Activated T-cell treated with anti-CD3 and anti-CD28 coated beads for 24 hours (primary cell): ENCODE measurements at regions not wholly inside any gene's neighbourhood (a gene's known extent, or its start where the extent isn't known, plus 50 kb on each side); places are given as distances from the start of the nearest gene placed in this dataset.

ENCODE experiments used
- DNase-seq: peaks from one replicate; pipeline ENCODE4 v3.0.0-alpha.2; 2020; ENCODE audit warnings: low read depth

DNA sequence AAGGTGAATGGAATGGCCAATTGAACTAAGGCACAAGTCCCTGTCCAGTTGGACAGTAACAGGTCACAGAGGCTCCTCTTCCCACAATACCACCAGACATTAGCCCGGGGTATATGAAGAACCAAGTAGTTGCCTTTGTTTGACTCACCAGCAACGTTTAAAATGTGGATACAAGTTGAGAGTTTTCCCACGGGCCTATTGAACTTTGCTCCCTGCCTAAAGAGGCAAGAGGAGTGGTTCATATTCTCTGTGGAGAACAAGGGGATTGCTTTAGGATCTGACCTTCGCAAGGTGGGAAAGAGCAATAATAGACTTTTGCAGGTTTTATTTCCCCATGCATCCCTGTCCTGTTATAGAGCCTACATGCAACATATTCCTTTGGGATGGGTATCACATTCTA is 177.2 kb downstream of the POU4F1 start:
- DNase-seq: no peak

DNA sequence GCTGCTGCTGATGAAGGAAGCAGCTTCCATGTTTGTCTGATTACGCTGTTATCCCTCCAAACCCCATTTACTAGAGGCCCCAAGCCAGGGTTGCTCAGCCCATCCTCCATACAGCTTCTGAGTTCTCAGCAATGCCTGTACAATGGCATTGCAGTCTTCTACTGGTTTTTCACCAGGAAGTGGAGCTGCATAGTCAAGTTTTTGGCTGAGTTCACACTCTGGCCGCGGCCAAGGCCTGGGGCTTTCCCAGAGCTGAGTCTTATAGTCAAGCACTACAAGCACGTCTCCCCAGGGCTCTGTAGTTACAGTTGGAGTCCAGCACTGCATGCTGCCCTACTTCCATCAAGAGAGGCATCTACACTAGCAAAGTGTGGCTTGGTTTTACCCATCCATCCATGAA is 182.5 kb downstream of the POU4F1 start:
- DNase-seq: no peak

DNA sequence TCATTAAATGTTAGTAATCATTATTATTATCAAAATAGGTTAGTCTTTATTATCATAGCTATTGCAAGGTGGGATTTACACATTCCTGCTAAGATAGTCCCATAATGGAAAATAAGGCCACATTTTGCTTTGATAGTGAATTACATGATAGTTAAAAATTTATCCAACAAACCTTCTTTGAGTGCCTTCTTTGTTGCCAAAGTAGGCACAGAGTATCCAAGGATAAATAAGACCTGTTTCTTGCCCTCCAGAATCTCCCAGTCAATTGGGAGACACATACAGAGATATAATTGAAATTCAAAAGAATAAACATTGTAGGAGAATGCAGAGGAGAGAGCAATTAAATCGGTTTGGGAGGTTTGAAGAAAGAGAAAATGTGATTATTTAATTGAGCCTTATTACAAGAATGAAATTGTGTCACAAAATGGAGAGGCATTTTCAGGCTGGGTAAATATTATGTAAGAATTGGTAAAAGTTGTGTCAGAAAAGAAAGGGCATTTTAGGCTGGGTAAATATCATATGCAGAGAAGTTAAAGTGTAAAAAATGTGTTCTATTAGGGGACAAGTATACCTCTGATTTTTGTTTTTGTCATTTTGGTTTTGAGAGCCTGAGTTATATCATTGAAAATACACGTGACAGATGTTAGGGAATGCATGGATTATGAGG is 189.3 kb downstream of the POU4F1 start:
- no peak for DNase-seq

DNA sequence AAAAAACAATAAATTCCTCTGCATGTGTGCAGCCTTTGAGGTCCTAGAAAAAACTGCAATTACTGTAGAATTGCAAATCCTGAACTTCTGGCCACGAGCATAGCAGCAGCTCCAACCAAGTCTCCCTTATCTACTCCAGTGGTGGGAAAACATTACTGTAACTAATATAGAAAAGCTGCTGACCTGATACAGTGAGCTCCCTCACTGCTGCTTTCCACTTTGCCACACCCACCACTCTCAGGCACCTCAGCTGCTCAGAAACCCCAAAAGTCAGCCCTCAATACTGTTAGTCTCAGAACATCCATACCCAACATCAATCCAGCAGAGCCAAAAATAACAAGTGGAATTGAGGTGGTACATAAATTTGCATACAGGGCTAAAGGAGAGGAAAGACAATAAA is 192.5 kb downstream of the POU4F1 start:
- DNase-seq: no peak

DNA sequence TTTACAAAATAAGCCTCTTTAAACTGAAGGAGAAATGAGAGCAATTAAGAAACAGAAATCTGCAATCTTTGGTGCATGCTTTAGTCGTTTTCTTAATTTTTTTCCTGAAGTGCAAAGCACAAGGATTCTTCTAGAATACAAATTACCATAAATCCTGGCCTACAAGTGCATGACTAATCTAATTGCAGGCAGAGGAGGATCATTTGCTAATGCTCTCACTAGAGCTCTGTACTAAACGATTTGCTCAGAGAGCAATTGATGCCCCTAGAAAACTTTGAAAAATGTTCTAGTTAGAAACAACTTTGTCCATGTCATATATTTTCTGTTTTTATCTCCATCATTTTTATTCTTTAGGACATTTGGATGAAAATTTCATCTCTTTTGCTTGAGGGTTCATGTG is 193.2 kb downstream of the POU4F1 start:
- DNase-seq: no peak

GRCh38 chr13:78409172-78409571 is 194.2 kb downstream of the POU4F1 start:
- no peak for DNase-seq

DNA sequence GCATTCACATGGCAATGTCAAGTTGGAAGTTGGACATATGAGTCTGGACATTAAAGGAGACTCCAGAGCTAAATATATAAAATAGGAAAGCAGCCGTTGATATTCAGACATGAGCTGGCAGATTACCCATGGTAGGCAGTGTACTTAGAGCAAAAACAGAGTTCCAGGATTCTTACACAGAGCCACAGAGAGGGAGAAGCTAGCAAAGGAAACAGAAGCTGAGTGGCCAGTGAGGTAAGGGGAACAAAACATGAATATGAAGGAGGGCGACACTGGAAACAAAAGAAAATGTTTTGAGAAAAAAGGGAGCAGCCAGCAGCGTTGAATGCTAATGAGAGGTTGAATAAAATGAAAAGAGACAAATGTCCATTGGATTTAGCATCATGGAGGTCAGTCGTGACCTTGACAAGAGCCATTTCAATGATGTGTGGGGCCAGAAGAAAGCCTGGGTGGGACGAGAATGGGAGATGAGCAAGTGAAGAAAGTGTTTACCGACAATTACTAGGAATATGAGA is 198.4 kb downstream of the POU4F1 start:
- no peak for DNase-seq

DNA sequence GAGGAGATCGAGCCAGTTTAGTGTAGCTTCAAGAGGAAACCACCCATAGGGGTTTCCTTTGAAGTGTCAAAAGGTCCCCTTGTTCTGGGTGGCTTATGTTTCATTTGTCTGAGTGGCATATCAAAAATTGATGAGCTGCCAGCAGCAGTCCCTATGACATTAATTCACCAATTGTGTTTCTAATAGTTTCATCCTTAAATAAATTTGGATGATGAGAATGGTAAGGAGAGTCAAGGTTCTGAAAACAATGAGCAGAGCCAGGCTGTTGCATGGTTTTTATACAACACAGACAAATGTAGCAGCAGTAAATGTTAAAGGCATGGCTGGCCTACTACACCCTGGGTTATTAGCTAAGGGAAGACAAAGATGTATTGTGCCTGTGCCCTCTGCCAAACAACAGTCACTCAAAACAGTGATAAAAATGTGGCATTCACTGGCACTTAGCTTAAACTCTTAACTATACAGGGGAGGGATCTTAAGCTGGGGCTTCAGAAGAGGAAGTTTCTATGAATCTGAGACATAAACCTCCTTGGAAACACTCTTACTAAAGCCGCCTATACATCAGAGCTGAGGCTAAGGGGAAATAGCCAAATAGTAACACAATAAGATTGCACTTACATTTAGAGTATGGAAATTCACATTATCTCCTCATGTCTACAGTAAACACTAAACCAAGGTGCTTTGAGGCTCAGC is 200.5 kb downstream of the POU4F1 start:
- DNase-seq: no peak

DNA sequence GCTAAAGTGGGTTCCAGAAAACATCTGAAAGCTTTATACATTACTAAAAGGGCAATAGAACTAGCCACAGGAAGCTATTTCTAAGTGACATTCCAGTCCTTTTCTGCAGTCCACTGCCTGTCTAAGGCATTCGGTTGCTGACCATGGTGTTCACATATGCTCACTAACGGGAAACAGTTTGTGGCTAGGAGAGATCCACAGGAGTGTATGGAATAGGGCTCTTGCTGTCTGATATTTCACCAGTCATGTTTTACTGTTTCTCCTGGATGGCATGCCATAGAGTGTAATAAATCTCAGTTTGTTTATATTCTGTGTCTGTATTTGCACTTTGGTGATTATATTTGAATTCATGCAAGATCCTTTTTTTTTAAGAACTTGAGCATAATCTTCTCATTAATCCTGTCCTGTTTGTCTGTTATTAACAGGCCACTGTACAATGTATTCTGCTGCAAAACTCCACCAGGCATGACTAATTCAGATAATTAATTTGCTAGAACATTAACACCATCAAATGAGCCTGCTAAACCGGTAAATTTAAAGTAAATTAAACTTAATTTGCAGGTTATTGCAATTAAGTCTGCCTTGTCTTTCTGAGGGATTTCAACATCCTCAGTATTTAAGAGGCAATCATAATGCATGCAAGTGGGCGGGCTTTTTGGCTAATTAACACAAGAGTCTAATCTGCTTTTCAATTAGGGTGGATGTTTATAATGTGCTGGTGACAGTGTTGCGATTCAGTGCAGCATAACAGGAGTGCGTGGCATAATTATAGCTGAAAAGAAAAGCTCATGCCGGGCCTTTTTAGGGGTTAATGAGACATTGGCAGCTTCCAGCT is 201.3 kb downstream of the POU4F1 start:
- no peak for DNase-seq

DNA sequence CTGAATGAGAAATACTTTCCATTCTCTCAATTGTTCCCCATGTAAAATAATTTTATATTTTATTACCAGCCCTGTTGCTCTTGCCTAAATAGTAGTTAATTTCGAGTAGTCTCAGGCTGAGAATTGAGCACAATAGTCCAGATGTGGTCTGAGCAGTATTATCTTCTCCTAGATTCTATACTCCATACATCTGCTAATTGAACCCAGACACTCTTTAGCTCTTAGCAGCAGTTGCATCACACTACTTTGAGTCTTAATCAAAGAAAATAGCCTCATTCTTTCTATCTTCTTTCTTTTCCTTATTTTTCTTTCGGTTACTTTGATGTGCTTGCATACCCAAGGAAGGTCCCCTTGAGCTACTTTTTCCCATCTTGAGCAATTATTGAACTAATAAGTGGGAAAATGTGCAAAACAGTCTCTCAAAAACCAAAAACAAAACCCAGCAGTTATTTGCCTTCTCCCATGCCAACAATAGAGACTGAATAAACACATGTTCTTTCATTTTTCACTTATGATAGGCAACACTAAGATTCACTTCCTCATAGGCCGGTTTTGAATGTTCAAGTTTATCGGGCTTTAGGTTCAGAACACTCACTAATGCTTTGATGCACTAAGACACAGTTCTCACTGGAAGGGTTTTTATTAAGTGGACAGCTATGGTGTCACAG is 204.5 kb downstream of the POU4F1 start:
- no peak for DNase-seq

- no peak for DNase-seq
Observed at GRCh38 chr13:78393286-78394142, 209.8 kb downstream of the POU4F1 start.

- DNase-seq: no peak
Observed at GRCh38 chr13:78383899-78384298, 219.5 kb downstream of the POU4F1 start.

- no peak for DNase-seq
Observed at GRCh38 chr13:78383071-78383484, 220.3 kb downstream of the POU4F1 start.

DNA sequence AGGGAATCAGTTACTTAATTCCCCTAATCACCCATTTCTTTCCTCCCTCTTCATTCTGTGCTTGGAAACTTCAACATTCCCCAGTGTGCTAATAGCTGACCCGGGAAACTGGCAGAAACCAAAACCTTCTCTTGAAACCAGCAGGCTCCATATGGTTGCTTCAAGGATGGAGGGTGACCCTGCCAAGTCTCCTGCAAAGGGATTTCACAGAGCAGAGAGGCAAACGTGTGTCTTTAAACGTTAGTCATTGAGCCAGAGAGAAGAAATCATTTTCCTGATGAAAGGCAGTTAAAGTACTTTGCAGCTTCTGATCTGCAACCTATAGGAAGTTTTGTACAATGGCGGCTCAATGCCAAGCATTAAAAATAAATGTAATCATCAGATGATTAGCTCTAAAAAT is 220.9 kb downstream of the POU4F1 start:
- DNase-seq: no peak

GRCh38 chr13:78376822-78377221 is 226.5 kb downstream of the POU4F1 start:
- DNase-seq: no peak

GRCh38 chr13:78376033-78376432 is 227.3 kb downstream of the POU4F1 start:
- no peak for DNase-seq

DNA sequence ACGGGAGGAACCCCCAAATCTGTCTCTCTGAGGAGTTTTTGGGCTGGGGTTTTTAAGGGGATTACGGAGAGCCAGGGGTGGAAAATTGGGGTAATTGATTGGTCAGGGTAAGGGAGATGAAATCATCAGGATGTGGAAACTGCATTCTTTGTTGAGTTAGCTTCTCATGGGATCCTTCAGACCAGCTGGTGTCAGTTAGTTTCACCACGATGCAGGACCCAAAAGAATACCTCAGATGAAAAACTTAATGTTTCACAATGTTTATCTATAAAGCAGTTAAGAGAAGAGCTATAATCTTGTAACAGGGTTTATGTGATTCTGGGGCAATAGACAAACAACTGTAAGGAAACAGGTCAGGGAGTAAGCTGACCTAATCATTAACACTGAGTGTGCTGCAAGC is 230.8 kb downstream of the POU4F1 start:
- no peak for DNase-seq

DNA sequence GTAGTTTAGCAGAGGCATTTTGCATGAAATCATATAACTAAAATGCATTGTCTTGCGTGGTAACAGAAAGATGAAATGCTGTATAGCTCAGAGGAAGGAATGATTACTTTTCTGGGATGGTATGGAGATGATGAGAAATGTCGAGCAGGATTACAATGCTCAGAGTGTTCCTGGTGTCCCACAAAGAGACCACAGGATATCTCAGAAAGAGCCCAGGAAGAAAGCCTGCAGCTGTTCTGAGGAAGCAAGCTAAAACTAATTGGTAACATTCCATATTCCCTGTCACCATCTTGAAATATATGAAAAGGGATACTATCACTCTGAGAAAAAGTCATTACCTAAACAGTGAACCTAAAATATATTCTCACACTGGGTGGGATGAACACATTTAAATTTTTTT is 233.1 kb downstream of the POU4F1 start:
- DNase-seq: no peak

- DNase-seq: no peak
Observed at GRCh38 chr13:78364711-78365110, 238.6 kb downstream of the POU4F1 start.

GRCh38 chr13:78341032-78341431 is 262.3 kb downstream of the POU4F1 start:
- DNase-seq: no peak

DNA sequence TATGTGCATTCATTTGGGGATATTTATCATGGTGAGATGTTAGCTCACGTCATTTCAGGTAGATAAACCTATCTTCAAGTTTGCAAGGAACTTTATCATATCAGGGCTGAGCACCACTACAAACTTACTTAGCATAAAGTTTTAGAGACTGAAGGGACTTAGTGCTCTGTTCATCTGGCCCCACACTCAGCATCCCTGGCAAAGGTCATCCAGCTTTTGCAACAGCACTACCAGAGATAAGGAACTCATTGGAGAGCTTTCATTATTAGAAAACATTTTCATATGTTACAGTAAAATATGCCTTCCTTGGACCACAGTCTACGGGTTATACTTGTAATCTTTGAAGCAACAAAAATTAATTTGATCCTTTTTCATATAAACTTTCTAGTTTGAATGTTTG is 263.4 kb downstream of the POU4F1 start:
- DNase-seq: no peak
